GM12872 (cell line): ENCODE measurements at regions not wholly inside any gene's neighbourhood (a gene's known extent, or its start where the extent isn't known, plus 50 kb on each side); places are given as distances from the start of the nearest gene placed in this dataset.

Experiments
- TF ChIP-seq, protein P1 (sequence below): IDR thresholded peaks from 3 replicates; pipeline ENCODE4 v1.5.1; 2011; ENCODE audit warnings: low read depth, mild to moderate bottlenecking, low read length, moderate library complexity; ENCODE audit not compliant: insufficient read depth

DNA sequence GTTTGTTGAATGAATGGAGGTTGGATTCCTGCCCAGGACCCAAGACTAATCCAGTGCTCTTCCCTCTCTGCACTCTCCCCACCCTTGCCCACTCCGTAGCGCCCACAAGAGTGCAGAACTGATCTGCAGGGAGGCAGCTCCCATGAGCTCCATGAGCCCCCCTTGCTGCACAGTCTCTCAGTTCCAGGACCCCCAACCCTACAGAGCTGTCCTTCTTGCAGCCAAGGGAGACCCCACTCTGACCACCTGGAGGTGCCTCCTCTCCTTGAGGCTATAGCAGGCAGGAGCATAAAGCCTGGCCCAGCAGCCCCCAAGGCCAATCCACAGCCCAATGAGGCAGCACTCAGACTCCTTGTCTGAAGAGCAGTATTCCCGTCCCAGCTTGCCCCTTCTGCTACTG lies 209.2 kb upstream of the ZC3H12A start:
- TF ChIP-seq, protein P1, sequence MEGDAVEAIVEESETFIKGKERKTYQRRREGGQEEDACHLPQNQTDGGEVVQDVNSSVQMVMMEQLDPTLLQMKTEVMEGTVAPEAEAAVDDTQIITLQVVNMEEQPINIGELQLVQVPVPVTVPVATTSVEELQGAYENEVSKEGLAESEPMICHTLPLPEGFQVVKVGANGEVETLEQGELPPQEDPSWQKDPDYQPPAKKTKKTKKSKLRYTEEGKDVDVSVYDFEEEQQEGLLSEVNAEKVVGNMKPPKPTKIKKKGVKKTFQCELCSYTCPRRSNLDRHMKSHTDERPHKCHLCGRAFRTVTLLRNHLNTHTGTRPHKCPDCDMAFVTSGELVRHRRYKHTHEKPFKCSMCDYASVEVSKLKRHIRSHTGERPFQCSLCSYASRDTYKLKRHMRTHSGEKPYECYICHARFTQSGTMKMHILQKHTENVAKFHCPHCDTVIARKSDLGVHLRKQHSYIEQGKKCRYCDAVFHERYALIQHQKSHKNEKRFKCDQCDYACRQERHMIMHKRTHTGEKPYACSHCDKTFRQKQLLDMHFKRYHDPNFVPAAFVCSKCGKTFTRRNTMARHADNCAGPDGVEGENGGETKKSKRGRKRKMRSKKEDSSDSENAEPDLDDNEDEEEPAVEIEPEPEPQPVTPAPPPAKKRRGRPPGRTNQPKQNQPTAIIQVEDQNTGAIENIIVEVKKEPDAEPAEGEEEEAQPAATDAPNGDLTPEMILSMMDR: no peak

DNA sequence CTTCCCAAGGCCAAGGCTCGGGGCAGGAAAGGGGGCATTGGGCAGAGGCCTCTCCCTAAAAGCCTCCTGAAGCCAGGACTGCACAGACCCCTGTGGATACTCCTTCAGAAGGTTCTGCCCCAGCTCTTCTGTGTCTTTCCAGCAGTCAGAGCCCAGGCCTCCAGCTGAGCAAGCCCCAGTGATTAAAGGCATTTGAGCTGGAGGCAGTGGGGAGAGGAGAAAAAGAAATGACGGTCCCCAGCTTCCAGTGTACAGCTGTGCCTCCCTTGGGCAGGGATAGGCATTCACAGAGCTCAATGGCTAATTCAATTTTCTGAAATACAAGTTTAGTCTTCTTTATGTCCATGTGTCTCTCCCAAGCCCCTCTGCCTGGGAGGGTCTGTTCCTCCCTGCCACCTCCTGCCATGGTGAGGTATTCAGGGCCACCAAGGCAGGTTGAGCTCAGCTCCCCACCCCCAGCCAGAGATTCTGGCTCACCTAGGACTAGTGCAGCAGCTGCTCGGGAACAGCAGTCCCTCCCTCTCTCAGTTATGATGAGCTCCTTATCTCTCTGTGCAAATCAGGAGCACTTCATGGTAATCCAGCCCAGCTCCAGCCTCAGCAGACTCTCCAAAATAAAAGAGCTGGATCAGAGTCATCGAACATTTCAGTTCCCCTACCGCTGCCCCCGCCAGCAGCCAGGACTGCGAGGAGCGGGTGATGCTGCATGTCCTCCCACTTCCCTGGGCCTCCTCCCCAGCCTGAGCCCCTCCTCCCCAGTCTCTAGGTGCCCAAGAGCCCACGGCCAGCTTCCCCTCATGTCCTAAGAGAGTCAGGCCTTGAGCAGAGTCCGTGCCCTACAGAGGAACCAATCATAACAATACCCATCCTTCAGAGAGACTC lies 208.4 kb upstream of the ZC3H12A start:
- TF ChIP-seq, protein P1: no peak

DNA sequence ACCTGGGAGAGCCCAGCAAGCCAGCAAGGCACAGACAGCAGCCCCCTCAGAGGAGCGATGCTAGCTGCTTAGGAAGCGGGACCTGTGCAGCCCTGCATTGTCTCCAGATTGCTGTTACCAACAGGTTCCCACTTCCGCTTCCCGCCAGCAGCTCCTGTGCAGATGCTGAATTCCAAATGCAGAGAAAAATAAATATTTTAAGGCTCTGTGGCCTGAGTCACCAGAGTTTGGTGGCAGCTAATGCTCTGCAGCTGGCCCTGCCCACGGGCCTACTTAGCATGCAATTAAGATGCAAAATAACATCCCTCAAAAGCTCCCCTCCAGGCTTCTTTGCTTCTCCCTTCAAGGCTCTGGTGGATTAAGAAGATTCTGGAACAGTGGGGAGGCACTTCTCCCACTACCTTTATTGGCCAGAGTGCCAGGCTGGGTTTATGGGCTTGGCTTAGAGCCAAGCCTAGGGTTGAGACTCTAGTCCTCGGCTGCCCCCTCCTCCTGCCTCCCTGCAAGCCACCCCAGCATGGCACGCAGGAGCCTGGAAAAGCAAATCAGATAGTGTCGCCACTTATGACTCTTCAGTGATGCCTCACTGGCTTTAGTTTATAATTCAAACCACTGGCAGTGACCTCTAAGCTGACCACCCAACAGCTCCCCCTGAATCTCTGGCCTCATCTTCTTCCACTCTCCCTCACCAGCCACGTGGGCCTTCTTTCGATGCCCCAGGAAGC lies 207.1 kb upstream of the ZC3H12A start:
- TF ChIP-seq, protein P1: no peak

DNA sequence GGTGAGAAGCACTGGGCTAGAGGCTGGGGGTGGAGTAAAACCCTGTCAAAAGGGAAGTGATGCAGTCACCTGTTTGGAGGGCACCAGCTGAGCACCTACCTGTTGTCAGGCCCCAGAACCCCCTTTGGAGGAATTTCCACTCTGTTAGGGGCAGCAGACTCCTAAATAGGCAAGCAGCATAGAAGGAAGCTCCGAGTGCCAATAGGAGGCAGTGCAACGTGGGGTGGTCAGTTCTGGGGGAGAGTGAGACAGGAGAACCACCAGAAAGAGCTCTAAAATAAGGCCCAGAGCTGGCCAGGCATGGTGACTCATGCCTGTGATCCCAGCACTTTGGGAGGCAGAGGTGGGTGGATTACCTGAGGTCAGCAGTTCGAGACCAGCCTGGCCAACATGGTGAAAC lies 203.7 kb upstream of the ZC3H12A start:
- TF ChIP-seq, protein P1: no peak

DNA sequence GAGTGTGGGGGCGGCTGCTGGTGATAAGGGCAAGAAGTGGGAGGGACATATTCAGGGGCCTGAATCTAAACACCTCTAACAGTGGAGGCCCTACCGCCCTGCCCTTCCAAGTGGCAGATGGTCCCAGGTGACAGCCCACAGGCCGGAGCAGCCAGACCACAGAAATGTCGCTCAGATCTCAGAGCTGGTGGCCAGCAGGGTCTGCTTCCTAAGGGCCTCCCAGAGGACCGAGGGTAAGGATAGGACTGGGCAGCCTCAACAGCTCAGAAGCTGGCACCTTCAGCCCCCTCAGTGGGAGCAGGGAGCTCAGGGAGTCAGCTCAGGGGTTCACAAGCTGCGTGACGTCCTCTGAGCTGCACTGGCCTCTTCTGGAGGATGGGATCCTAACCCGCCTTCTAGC lies 201.8 kb upstream of the ZC3H12A start:
- TF ChIP-seq, protein P1: no peak

DNA sequence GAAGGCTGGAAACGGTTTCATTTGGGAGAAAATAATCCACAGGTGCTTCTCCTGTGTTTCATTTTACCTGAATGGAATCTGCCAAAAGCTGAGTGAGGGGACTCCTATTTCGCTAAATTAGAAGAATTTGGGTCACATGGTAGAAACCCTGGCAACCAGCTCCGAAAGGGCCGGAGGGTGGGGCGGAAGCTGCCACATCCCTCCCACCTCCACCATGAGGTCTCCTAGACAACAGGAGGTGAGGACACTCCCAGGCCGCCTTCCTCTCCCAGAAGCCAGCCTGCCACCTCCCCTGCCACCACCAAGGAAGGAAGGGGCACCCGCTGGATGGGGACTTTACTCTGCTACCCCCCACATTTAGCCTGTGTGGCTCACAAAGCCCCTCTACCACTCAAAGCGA lies 199.9 kb upstream of the ZC3H12A start:
- TF ChIP-seq, protein P1: no peak

DNA sequence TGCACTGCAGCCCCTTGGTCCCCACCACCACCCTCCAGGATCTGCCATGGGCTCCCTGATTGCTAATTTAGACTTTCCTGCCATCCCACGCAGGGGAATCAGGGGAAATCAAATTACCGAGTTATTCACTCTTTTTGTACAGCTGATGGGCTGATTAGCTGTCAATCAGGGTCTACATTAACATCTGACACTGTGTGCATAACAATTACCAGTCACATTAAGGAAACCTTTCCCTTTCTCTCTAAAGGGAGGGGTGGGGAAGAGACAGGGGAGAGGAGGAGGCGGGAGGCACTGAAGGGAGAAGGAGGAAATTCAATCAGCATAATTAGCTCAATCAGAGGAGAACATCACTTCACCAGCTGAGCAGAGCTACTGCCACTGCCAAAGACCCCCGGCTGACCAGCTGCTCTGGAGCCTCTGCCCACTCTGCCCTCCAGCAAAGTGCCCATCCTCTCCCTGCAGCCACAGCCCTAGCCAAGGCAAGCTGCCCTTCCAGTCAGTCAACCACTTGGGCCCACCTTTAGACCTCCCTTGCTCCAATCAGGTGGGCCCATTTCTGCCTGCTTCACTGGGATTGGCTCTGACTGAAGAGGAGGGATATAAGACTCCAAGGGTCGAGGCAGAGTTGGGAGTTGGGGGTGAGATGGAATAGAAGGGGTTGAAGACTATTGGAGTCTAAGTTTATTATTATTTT lies 199.3 kb upstream of the ZC3H12A start:
- TF ChIP-seq, protein P1: no peak
